HUES64 (cell line): ENCODE measurements at regions not wholly inside any gene's neighbourhood (a gene's known extent, or its start where the extent isn't known, plus 50 kb on each side); places are given as distances from the start of the nearest gene placed in this dataset.
"Not testable (repeated sequence)": the region's sequence is repeated elsewhere in the genome, so short reads cannot be mapped to it uniquely, and the experiment has no call there.

Experiments
- H3K27ac ChIP-seq: 2 replicates; pipeline ENCODE4 v1.7.0; 2013; ENCODE audit warnings: low read depth, low read length, inconsistent platforms
- H3K27me3 ChIP-seq: 2 replicates; pipeline ENCODE4 v1.6.1; 2013; ENCODE audit warnings: mild to moderate bottlenecking, low read length; ENCODE audit not compliant: insufficient read depth
- H3K36me3 ChIP-seq: 2 replicates; pipeline ENCODE4 v1.6.1; 2013; ENCODE audit warnings: mild to moderate bottlenecking, low read length; ENCODE audit not compliant: insufficient read depth
- H3K4me1 ChIP-seq: 2 replicates; pipeline ENCODE4 v1.6.1; 2013; ENCODE audit warnings: mild to moderate bottlenecking, low read length, moderate library complexity; ENCODE audit not compliant: insufficient read depth
- H3K4me3 ChIP-seq: 2 replicates; pipeline ENCODE4 v1.5.1; 2013; ENCODE audit warnings: mild to moderate bottlenecking, low read length, moderate library complexity
- H3K9ac ChIP-seq: 2 replicates; pipeline ENCODE4 v1.6.1; 2013; ENCODE audit warnings: mild to moderate bottlenecking, low read depth, low read length
- H3K9me3 ChIP-seq: 2 replicates; pipeline ENCODE4 v1.6.1; 2013; ENCODE audit warnings: low read depth, low read length; ENCODE audit not compliant: insufficient read depth
- WGBS: fragments of 150-250, 120-280 bp; methylation state at CpG from one replicate; pipeline ENCODE4 v1.1.7; 2013; ENCODE audit warnings: missing lambda C conversion rate; 5-methylcytosine and 5-hydroxymethylcytosine counted together

DNA sequence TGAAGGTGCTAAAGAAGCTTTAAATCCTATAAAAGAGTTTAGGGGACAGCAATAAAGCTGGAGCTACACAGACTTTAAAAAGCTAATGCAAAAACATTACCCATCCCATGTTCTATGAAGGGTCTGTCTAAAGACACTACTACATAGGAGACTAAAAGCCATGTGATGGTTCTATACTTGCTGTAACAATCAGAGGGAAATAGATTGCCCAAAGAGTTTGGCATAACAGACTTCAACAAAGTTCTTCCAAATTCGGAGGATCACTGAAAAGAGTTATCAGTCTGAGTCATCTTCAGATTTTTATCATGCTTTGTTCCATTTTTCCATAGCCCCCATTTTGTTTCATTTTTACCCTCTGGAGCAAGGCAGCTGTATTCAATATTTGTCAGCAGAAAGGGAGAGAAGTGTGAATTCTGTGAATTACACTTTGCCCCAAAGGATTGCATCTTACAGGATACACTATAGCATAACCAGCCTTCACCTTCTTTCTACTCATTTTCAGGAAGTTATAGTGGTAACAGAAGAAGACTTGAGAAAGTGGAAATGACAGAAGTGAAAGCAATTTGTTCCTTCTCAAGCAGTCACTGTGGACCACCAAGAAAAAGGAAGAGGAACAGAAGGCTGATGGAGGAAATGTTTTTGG is 143.3 kb downstream of the AVL9 start:
- H3K36me3 ChIP-seq, H3K9me3 ChIP-seq, H3K4me1 ChIP-seq, H3K4me3 ChIP-seq, H3K27me3 ChIP-seq, H3K9ac ChIP-seq, H3K27ac ChIP-seq: not testable (repeated sequence)
- WGBS, result 91% methylated on average over 1 of the region's 1 CpG
